Heart left ventricle (tissue), 16 donors: ENCODE measurements at regions not wholly inside any gene's neighbourhood (a gene's known extent, or its start where the extent isn't known, plus 50 kb on each side); places are given as distances from the start of the nearest gene placed in this dataset.

Source experiments
- ATAC-seq, 4 donors: fragments of 200-7000 bp; cut with Tn5 transposase; one replicate each; pipeline ENCODE4 v1.9.1; 2020 to 2022; ENCODE audit warnings: moderate library complexity in 4 of 4, mild to moderate bottlenecking in 3 of 4, moderate number of reproducible peaks in 1 of 4
- DNase-seq, 5 donors: peaks; one replicate each; pipeline ENCODE4 v3.0.0-alpha.2; 2020
- H3K27ac ChIP-seq, 12 donors: fragments of 200-600 bp; sonication (generic) in 4 of 12; one replicate each; pipeline versions ENCODE4 v1.5.0 to v1.8.0; 2016 to 2022; ENCODE audit warnings: mild to moderate bottlenecking in 2 of 12
- H3K27me3 ChIP-seq, 9 donors: fragments of 200-600 bp; sonication (generic) in 2 of 9; one replicate each; pipeline versions ENCODE4 v1.5.1 to v1.8.0; 2016 to 2022; ENCODE audit warnings: mild to moderate bottlenecking in 3 of 9
- H3K36me3 ChIP-seq, 9 donors: fragments of 200-600 bp; sonication (generic) in 2 of 9; one replicate each; pipeline versions ENCODE4 v1.5.0 to v1.8.0; 2018 to 2022; ENCODE audit warnings: mild to moderate bottlenecking in 2 of 9
- H3K4me1 ChIP-seq, 12 donors: fragments of 200-600 bp; sonication (generic) in 4 of 12; one replicate each; pipeline versions ENCODE4 v1.5.0 to v1.8.0; 2016 to 2022; ENCODE audit warnings: mild to moderate bottlenecking in 3 of 12
- H3K4me3 ChIP-seq, 12 donors: fragments of 200-600 bp; sonication (generic) in 4 of 12; one replicate each; pipeline versions ENCODE4 v1.5.0 to v1.8.0; 2017 to 2022; ENCODE audit warnings: mild to moderate bottlenecking in 9 of 12, moderate library complexity in 4 of 12
- H3K9me3 ChIP-seq, 12 donors: fragments of 200-600 bp; sonication (generic) in 4 of 12; one replicate each; pipeline versions ENCODE4 v1.5.0 to v1.8.0; 2016 to 2022; ENCODE audit warnings: mild to moderate bottlenecking in 1 of 12
- POLR2A ChIP-seq, 2 donors: fragments of 450-650 bp; IDR thresholded peaks; one replicate each; pipeline ENCODE4 v1.6.1; 2017; ENCODE audit warnings: antibody characterized with exemption in 2 of 2, mild to moderate bottlenecking in 2 of 2, moderate library complexity in 2 of 2
- WGBS, 4 donors: extraction: QIAGEN DNeasy Blood & Tissue Kit in 2 of 4; methylation state at CpG; one replicate each; pipeline versions ENCODE4 v1.1.5 to v1.1.7; 2013 to 2018; 5-methylcytosine and 5-hydroxymethylcytosine counted together
- intact Hi-C, 10 donors: fragments of 100-400 bp; cut with DNase I; formaldehyde crosslinking; loops; one replicate each; pipeline versions ENCODE4 v1.11.1 to v1.14.2; 2022
- TF ChIP-seq, protein P1 (sequence below), 12 donors: fragments of 200-600 bp; sonication (generic) in 4 of 12; IDR thresholded peaks; one replicate each; pipeline versions ENCODE4 v1.5.0 to v1.8.0; 2018 to 2022; ENCODE audit warnings: antibody characterized with exemption in 12 of 12, mild to moderate bottlenecking in 5 of 12
- donor health status: ischemic (EF 13 %, LVEDD 7.1; RV severe dilation, severe dysfunction).
- donor health status: healthy with polysubstance abuse.
- donor health status: DM: no; HTN: yes; CAD: no.
- donor health status: DM: no; HTN: no; CAD: no.
- donor health status: ischemic (EF 25% LVEDD 6.9; RV normal size, moderate dysfunction).
- donor health status: ischemic (EF 25% LVEDD 5.7; RV mildly dilated, moderate dysfunction).
- donor health status: healthy.
- donor health status: DM: yes; HTN: yes; CAD: no.
- donor health status: ischemic (EF 35%, LVEDD 5.7; RV mildly dilated, moderate dysfunction).
- donor health status: nonischemic (EF 11% LVEDD 7.7; RV severe dilation, severe dysfunction).
- donor health status: DM: yes; HTN: yes; CAD: no.
- donor health status: PGD.
- donor health status: ischemic (EF 29% LVEDD 5.4; RV normal size, mild dysfunction).
- donor health status: nonischemic (EF 23%, LVEDD 6.1; RV moderate dilation, normal function).

DNA sequence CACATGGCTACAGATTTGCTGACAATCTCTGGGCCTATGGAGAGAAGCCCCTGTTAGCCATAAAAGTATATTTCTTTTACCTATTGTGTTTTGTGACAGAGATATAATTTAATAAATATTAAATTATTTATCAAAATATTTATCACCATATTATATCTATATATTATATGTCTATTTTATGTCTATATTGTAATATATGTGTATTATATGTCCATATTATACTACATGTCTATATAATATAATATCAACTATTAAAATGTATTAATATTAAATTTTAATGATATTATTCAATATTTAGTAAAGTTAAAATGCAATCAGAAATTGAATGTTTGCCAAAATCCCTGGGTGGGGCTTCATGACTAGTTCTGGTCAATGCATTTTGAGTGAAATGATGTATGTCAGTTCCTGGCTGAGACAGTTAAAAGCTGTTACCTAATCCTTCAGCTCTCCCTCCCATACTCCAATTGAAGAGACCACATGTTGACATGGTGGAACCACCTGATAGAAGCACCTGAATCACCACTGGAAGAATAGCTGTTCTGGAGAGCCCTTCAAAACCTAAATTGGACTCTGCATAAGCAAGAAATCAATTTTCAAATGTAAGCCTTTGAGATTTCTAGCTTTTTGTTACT lies 357.3 kb upstream of the DDHD1 start:
- H3K4me1 ChIP-seq: no peaks in the 10 kb centered on the region
- ATAC-seq (no peak), DNase-seq (no peak)
- H3K9me3 ChIP-seq: no peaks in the 10 kb centered on the region
- no peak overlapping the region for H3K4me3 ChIP-seq
- intact Hi-C loops: no loop called here
- TF ChIP-seq, protein P1, sequence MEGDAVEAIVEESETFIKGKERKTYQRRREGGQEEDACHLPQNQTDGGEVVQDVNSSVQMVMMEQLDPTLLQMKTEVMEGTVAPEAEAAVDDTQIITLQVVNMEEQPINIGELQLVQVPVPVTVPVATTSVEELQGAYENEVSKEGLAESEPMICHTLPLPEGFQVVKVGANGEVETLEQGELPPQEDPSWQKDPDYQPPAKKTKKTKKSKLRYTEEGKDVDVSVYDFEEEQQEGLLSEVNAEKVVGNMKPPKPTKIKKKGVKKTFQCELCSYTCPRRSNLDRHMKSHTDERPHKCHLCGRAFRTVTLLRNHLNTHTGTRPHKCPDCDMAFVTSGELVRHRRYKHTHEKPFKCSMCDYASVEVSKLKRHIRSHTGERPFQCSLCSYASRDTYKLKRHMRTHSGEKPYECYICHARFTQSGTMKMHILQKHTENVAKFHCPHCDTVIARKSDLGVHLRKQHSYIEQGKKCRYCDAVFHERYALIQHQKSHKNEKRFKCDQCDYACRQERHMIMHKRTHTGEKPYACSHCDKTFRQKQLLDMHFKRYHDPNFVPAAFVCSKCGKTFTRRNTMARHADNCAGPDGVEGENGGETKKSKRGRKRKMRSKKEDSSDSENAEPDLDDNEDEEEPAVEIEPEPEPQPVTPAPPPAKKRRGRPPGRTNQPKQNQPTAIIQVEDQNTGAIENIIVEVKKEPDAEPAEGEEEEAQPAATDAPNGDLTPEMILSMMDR (IDR thresholded peaks at IDR 0.05): no peak
- TF ChIP-seq POLR2A (IDR thresholded peaks at IDR 0.05): no peak
- H3K36me3 ChIP-seq: no peaks in the 10 kb centered on the region
- peak overlapping the region in 7 of 12 donors; percentile 1 to 71 (median 56) for H3K27ac ChIP-seq
- no peaks in the 10 kb centered on the region for H3K27me3 ChIP-seq

DNA sequence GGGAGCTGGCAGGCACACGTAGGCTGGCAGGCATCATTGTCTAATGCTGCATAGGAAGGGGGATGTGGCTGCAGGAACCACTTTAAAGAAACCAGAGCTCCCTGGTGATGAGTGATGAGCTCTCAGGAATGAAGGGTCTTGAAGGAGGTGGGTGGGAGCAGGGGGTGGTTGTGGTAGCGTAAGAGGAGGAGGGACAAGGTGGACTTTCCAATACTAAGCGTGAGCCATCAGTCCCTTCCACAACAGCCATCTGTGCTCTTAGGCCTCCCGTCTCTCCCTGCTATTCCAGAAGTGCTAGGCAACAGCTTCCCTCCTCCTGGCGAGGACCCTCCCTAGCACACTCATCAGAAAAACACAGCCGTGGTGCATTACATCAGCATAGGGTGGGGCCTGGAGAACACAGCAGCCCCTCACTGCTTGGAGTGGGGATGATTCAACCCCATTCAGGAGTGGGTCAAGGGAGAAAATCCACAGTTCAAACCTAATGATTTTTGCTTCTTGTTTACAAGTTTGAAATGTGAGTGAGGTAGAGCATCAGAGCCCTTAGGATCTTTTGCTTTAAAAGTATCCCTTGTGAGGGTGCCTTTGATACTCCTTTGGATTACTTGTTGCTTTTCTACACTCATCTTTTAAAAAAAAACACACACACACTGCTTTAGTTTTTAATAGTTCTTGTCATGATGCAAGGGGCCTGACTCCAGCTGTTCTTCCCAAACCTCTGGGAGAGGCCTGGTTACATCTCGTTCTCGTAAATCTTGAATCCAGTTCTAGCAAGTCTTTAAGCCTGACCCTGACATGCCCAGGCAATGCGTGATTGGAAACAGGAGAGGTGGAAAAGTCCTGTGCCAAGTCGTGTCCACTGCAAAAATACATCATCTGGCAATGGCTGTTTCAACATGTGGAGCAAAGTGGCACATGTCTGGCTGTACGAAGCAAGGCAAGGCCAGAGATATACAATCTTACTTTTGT lies 356.4 kb upstream of the DDHD1 start:
- H3K36me3 ChIP-seq: no peaks in the 10 kb centered on the region
- TF ChIP-seq, protein P1 (IDR thresholded peaks at IDR 0.05): no peak
- TF ChIP-seq POLR2A (IDR thresholded peaks at IDR 0.05): peak in 1 of 2 donors; percentile 20
- H3K4me3 ChIP-seq: no peak overlapping the region
- ATAC-seq (peak; percentile 88 to 97 (median 95)), DNase-seq (peak in 4 of 5 donors; percentile 29 to 72 (median 46))
- peak overlapping the region; percentile 1 to 71 (median 38) for H3K27ac ChIP-seq
- WGBS, 4 donors: 47 to 55% (median 54%) methylated on average over 11 of the region's 11 CpGs
- H3K27me3 ChIP-seq: no peaks in the 10 kb centered on the region
- peaks cover 0 to 5% (median 0%) of the 10 kb centered on the region in 12 donors for H3K9me3 ChIP-seq
- H3K4me1 ChIP-seq: no peaks in the 10 kb centered on the region
- intact Hi-C loops: no loop called here

DNA sequence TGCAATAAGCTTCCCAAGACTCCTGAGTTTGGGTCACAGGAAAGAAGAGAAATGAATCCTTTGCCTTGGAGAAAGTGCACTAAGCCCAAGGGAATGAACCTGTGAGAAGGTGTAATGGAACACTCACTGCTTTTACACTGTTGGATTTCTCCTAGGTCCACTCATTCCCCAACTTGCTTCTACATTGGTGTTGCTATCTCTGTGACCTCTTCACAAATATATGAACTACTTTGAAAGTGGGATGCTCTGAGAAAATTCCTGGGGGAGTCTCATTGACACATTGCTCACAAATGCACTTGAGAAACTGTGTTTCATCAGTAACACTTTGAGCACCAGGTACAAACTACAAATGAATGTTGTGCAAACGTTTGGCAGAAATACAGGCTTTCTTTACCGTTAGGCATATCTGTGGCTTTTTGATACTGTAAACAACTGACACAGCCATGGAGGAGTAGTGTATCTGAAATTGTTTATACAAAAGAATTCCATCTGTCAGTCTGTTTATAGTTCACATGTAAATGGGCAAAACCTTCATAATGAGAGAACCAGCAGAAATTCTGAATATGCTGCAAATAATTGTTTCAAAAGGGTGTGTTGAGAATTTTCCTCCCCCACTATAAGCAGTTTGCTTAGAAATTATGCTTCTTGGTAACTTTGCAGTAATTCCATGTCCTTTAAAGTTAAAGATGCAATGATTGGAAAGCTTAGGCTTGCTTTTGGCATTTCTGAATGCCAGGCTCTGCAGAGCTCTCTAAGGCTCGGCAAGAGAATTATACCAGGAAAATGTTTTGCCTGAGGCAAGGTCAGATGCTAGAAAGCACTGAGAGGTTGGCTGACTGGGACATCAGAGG lies 348.5 kb upstream of the DDHD1 start:
- H3K27ac ChIP-seq: no peak overlapping the region
- no peaks in the 10 kb centered on the region for H3K4me1 ChIP-seq
- 29 to 38% (median 34%) methylated on average over 3 of the region's 3 CpGs for WGBS, 4 donors
- H3K4me3 ChIP-seq: no peak overlapping the region
- DNase-seq (no peak), ATAC-seq (no peak)
- TF ChIP-seq, protein P1 (IDR thresholded peaks at IDR 0.05): no peak
- TF ChIP-seq POLR2A (IDR thresholded peaks at IDR 0.05): no peak
- no peaks in the 10 kb centered on the region for H3K36me3 ChIP-seq
- intact Hi-C loops: no loop called here
- no peaks in the 10 kb centered on the region for H3K27me3 ChIP-seq
- H3K9me3 ChIP-seq: peaks cover 0 to 17% (median 7%) of the 10 kb centered on the region in 12 donors
